ENCODE measurements at regions not wholly inside any gene's neighbourhood (a gene's known extent, or its start where the extent isn't known, plus 50 kb on each side); places are given as distances from the start of the nearest gene placed in this dataset.

GRCh38 chr13:79681069-79681468 lies 200.1 kb downstream of the NDFIP2 start:
- H3K27me3 ChIP-seq, result no peaks in the 10 kb centered on the region
- H3K27ac ChIP-seq, result no peak overlapping the region
- no peaks in the 10 kb centered on the region for H3K4me1 ChIP-seq (ENCODE audit: control insufficient read depth in 1 of 2, insufficient read depth in 1 of 2, low read depth in 1 of 2, low read length in 1 of 2)
- TF ChIP-seq CTCF (IDR thresholded peaks at IDR 0.05), result no peak
- no peaks in the 10 kb centered on the region for H3K9me3 ChIP-seq
- no peak overlapping the region for H3K4me3 ChIP-seq (ENCODE audit: low read depth in 1 of 2, low read length in 1 of 2)
- no peaks in the 10 kb centered on the region for H3K36me3 ChIP-seq

GRCh38 chr13:79680485-79680884 lies 199.5 kb downstream of the NDFIP2 start:
- Histone ChIP-seq H3K4me3 (ENCODE audit: low read depth in 1 of 2, low read length in 1 of 2) (no peak overlapping the region), H3K27me3 (no peaks in the 10 kb centered on the region), H3K9me3 (no peaks in the 10 kb centered on the region), H3K36me3 (no peaks in the 10 kb centered on the region), H3K4me1 (ENCODE audit: control insufficient read depth in 1 of 2, insufficient read depth in 1 of 2, low read depth in 1 of 2, low read length in 1 of 2) (no peaks in the 10 kb centered on the region), H3K27ac (no peak overlapping the region)
- TF ChIP-seq CTCF (IDR thresholded peaks at IDR 0.05), result no peak

GRCh38 chr13:79679334-79679733 lies 198.4 kb downstream of the NDFIP2 start:
- H3K27ac ChIP-seq, result no peak overlapping the region
- no peak overlapping the region for H3K4me3 ChIP-seq (ENCODE audit: low read depth in 1 of 2, low read length in 1 of 2)
- no peaks in the 10 kb centered on the region for H3K4me1 ChIP-seq (ENCODE audit: control insufficient read depth in 1 of 2, insufficient read depth in 1 of 2, low read depth in 1 of 2, low read length in 1 of 2)
- no peaks in the 10 kb centered on the region for H3K36me3 ChIP-seq
- H3K27me3 ChIP-seq, result no peaks in the 10 kb centered on the region
- peak; percentile 79 for TF ChIP-seq CTCF (IDR thresholded peaks at IDR 0.05)
- no peaks in the 10 kb centered on the region for H3K9me3 ChIP-seq

- Histone ChIP-seq H3K36me3 (no peaks in the 10 kb centered on the region), H3K4me3 (ENCODE audit: low read depth in 1 of 2, low read length in 1 of 2) (no peak overlapping the region), H3K27ac (no peak overlapping the region), H3K27me3 (no peaks in the 10 kb centered on the region), H3K4me1 (ENCODE audit: control insufficient read depth in 1 of 2, insufficient read depth in 1 of 2, low read depth in 1 of 2, low read length in 1 of 2) (no peaks in the 10 kb centered on the region), H3K9me3 (no peaks in the 10 kb centered on the region)
- TF ChIP-seq CTCF (IDR thresholded peaks at IDR 0.05), result no peak
Observed at GRCh38 chr13:79678100-79678499, 197.1 kb downstream of the NDFIP2 start.

GRCh38 chr13:79675931-79676660 lies 195.1 kb downstream of the NDFIP2 start:
- Histone ChIP-seq H3K27me3 (no peaks in the 10 kb centered on the region), H3K27ac (no peak overlapping the region), H3K4me1 (ENCODE audit: control insufficient read depth in 1 of 2, insufficient read depth in 1 of 2, low read depth in 1 of 2, low read length in 1 of 2) (no peaks in the 10 kb centered on the region), H3K36me3 (no peaks in the 10 kb centered on the region), H3K9me3 (no peaks in the 10 kb centered on the region), H3K4me3 (ENCODE audit: low read depth in 1 of 2, low read length in 1 of 2) (no peak overlapping the region)
- TF ChIP-seq CTCF (IDR thresholded peaks at IDR 0.05), result no peak
